OCI-LY7 (cell line): ENCODE measurements at regions not wholly inside any gene's neighbourhood (a gene's known extent, or its start where the extent isn't known, plus 50 kb on each side); places are given as distances from the start of the nearest gene placed in this dataset.

Experiments used
- BruUV-seq: library from RNA; stranded (reverse); fragments of 400-500 nt; replicated peaks from 2 replicates; lab custom pipeline; 2021; lab: Mats Ljungman, UMichigan
- CTCF ChIA-PET: fragments of 300-600 bp; sonication (Branson Sonifier 250); formaldehyde crosslinking; loops from one replicate; lab custom pipeline; 2022; ENCODE audit warnings: antibody characterized with exemption; ENCODE audit not compliant: unreplicated experiment; lab: Charles Lee
- POLR2A ChIA-PET: fragments of 300-600 bp; sonication (Branson Sonifier 250); formaldehyde crosslinking; loops from one replicate; lab custom pipeline; 2022; ENCODE audit warnings: antibody characterized with exemption; lab: Charles Lee
- DNase-seq: peaks from one replicate; pipeline ENCODE4 v3.0.0-alpha.2; 2015; ENCODE audit warnings: low spot score
- H2AFZ ChIP-seq: fragments of 200-600 bp; sonication (generic), shearing (Covaris generic); 2 replicates; pipeline ENCODE4 v1.6.1; 2014; ENCODE audit warnings: mild to moderate bottlenecking, antibody characterized with exemption, low read length, moderate library complexity
- H3K27ac ChIP-seq: fragments of 200-600 bp; sonication (generic); 2 replicates; pipeline ENCODE4 v1.5.1; 2014; ENCODE audit warnings: mixed run types, low read depth, mild to moderate bottlenecking, moderate library complexity, low read length, inconsistent platforms; ENCODE audit not compliant: poor library complexity, severe bottlenecking
- H3K36me3 ChIP-seq: fragments of 200-600 bp; sonication (generic); 2 replicates; pipeline ENCODE4 v1.6.1; 2014; ENCODE audit warnings: mild to moderate bottlenecking, antibody characterized with exemption, low read length, moderate library complexity, mixed read lengths; ENCODE audit not compliant: insufficient read depth
- H3K4me1 ChIP-seq: fragments of 200-600 bp; sonication (generic); 2 replicates; pipeline ENCODE4 v1.5.1; 2014; ENCODE audit warnings: mild to moderate bottlenecking, low read length; ENCODE audit not compliant: insufficient read depth, poor library complexity, severe bottlenecking
- H3K4me2 ChIP-seq: fragments of 200-600 bp; sonication (generic); 2 replicates; pipeline ENCODE4 v1.6.1; 2014; ENCODE audit warnings: mild to moderate bottlenecking, low read length
- H3K4me3 ChIP-seq: fragments of 200-600 bp; sonication (generic); 2 replicates; pipeline ENCODE4 v1.5.1; 2014; ENCODE audit warnings: mild to moderate bottlenecking, low read depth, low read length; ENCODE audit not compliant: poor library complexity, severe bottlenecking
- H3K79me2 ChIP-seq: fragments of 200-600 bp; sonication (generic); 2 replicates; pipeline ENCODE4 v1.6.1; 2016; ENCODE audit warnings: low read depth, mild to moderate bottlenecking, low read length, moderate library complexity, mixed read lengths; ENCODE audit not compliant: insufficient read depth
- H3K9me2 ChIP-seq: fragments of 200-600 bp; sonication (generic); 2 replicates; pipeline ENCODE4 v1.6.1; 2016; ENCODE audit warnings: mild to moderate bottlenecking, low read length, mixed read lengths; ENCODE audit not compliant: insufficient read depth
- H3K9me3 ChIP-seq: fragments of 200-600 bp; sonication (generic); 2 replicates; pipeline ENCODE4 v1.6.1; 2014; ENCODE audit warnings: mild to moderate bottlenecking, mixed run types, low read length, mixed read lengths
- H4K20me1 ChIP-seq: fragments of 200-600 bp; sonication (generic); 2 replicates; pipeline ENCODE4 v1.6.1; 2014; ENCODE audit warnings: mild to moderate bottlenecking, antibody characterized with exemption, low read length, moderate library complexity, mixed read lengths; ENCODE audit not compliant: insufficient read depth
- CTCF ChIP-seq: fragments of 200-600 bp; sonication (generic); conservative IDR thresholded peaks from 2 replicates; pipeline ENCODE4 v1.5.1; 2014; ENCODE audit warnings: mild to moderate bottlenecking, antibody characterized with exemption, low read length, moderate library complexity, mixed read lengths
- EZH2phosphoT487 ChIP-seq: fragments of 200-600 bp; sonication (generic); IDR thresholded peaks from 2 replicates; pipeline ENCODE4 v1.6.1; 2018; ENCODE audit warnings: low read depth, borderline replicate concordance, mild to moderate bottlenecking, mixed run types, antibody characterized with exemption, low read length, moderate library complexity, mixed read lengths
- intact Hi-C: fragments of 100-400 bp; cut with micrococcal nuclease; formaldehyde crosslinking; loops from one replicate; pipeline ENCODE4 v1.10.0; 2022; ENCODE audit not compliant: unreplicated experiment

- no TSS peak for BruUV-seq
- CTCF ChIA-PET: no interaction called here
- no peak overlapping the region for H3K4me2 ChIP-seq
Measured at GRCh38 chr22:27215871-27216270, 558.5 kb downstream of the MIAT start.

DNA sequence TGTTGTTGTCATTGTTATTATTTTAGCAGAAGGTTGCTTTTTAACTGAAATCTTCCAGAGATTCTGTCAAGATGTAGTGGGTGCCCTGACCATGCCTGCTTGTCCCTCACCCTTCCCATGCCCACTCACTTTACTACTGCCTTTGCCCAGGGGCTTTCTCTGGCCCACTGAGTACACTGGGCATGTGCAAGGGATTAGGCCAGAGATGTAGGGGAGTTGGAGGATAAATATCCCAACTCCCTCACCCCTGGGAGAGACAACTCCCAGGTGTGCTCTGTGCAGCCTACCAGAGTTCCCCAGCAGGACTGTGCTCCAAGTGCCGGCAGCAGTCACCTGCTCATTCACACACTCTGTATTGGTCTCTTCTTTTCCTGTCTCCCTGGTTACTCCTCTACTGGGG is 559.1 kb downstream of the MIAT start:
- H3K4me2 ChIP-seq: no peak overlapping the region
- BruUV-seq: no TSS peak
- H3K9me3 ChIP-seq: no peaks in the 10 kb centered on the region
- no peak for DNase-seq
- H3K4me3 ChIP-seq: no peak overlapping the region
- POLR2A ChIA-PET: no interaction called here
- no peaks in the 10 kb centered on the region for H4K20me1 ChIP-seq
- no peaks in the 10 kb centered on the region for H3K9me2 ChIP-seq
- H3K4me1 ChIP-seq: peaks cover 3% of the 10 kb centered on the region
- CTCF ChIA-PET: no interaction called here
- H3K27ac ChIP-seq: no peak overlapping the region
- no peaks in the 10 kb centered on the region for H3K36me3 ChIP-seq
- H3K79me2 ChIP-seq: no peaks in the 10 kb centered on the region
- no peak for TF ChIP-seq CTCF
- no peak for TF ChIP-seq EZH2phosphoT487
- intact Hi-C loops: no loop called here
- H2AFZ ChIP-seq: no peak overlapping the region

More at GRCh38 chr22:27215871-27216270, 558.5 kb downstream of the MIAT start:
- Histone ChIP-seq H3K4me3 (no peak overlapping the region), H3K36me3 (no peaks in the 10 kb centered on the region), H3K4me1 (peaks cover 3% of the 10 kb centered on the region), H3K27ac (no peak overlapping the region), H2AFZ (no peak overlapping the region), H4K20me1 (no peaks in the 10 kb centered on the region), H3K9me3 (no peaks in the 10 kb centered on the region), H3K9me2 (no peaks in the 10 kb centered on the region), H3K79me2 (no peaks in the 10 kb centered on the region)
- intact Hi-C loops: no loop called here
- TF ChIP-seq CTCF: no peak
- TF ChIP-seq EZH2phosphoT487: no peak
- DNase-seq: no peak
- POLR2A ChIA-PET: no interaction called here

DNA sequence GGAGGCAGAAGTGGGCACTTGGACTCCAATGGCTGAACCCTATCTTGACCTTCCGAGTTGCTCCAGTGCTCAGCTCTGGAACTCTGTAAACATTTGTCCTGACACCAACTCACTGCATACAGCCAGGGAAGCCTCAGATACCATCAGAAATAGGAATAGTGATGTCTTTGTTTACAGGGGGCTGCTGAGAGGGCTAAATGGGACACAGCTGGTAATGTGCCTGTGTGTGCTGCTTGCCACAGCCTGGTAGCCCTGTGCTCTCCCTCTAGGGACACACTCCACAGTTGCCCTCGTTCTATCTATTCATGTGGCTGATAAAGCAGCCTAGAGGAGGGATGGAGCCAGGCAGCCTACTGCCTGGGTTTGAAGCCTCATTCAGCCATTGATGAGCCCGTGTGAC is 559.8 kb downstream of the MIAT start:
- Histone ChIP-seq H3K27ac (no peak overlapping the region), H4K20me1 (no peaks in the 10 kb centered on the region), H3K4me1 (peaks cover 3% of the 10 kb centered on the region), H3K4me2 (no peak overlapping the region), H3K9me3 (no peaks in the 10 kb centered on the region), H3K4me3 (no peak overlapping the region), H2AFZ (no peak overlapping the region), H3K36me3 (no peaks in the 10 kb centered on the region), H3K79me2 (no peaks in the 10 kb centered on the region), H3K9me2 (no peaks in the 10 kb centered on the region)
- POLR2A ChIA-PET: no interaction called here
- DNase-seq: no peak
- TF ChIP-seq CTCF (no peak), EZH2phosphoT487 (no peak)
- no TSS peak for BruUV-seq
- CTCF ChIA-PET: no interaction called here
- intact Hi-C loops: no loop called here
